ENCODE measurements at regions not wholly inside any gene's neighbourhood (a gene's known extent, or its start where the extent isn't known, plus 50 kb on each side); places are given as distances from the start of the nearest gene placed in this dataset.

DNA sequence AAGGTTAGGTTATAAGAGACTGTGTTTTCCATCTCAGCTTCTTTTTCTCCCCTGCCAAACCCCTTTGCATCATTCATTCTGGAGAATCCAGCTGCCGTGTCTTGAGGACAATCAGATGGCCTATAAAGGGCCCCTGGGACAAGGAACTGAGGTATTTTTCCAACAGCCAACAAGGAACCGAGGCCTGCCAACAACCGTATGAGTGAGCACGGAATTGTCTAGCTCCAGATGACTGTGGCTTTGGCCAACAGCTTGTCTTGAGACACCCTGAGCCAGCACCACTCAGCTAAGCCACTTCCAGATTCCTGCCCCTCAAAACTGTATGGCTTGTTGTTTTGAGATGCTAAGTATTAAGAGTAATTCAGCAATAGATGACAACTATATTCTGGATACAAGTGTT, 433.7 kb upstream of the HSF2 start:
- TF ChIP-seq ZBTB20 (CRISPR knock-in tag; IDR thresholded peaks at IDR 0.05; ENCODE audit: borderline replicate concordance, low read depth) (no peak), SP4 (CRISPR knock-in tag; IDR thresholded peaks at IDR 0.05) (no peak), HMGXB4 (CRISPR knock-in tag; IDR thresholded peaks at IDR 0.05; ENCODE audit: borderline replicate concordance in 1 of 2, low read depth in 1 of 2) (no peak)
